DMS79 treated with DMSO at 0.1 percent for 48 hours (cell line): ENCODE measurements at regions not wholly inside any gene's neighbourhood (a gene's known extent, or its start where the extent isn't known, plus 50 kb on each side); places are given as distances from the start of the nearest gene placed in this dataset.
"Not testable (repeated sequence)": the region's sequence is repeated elsewhere in the genome, so short reads cannot be mapped to it uniquely, and the experiment has no call there.

ENCODE experiments used
- DNase-seq: peaks from one replicate; lab custom pipeline; 2025; lab: John Stamatoyannopoulos, UW

- DNase-seq, result peak; percentile 24
Measured at GRCh38 chr21:18716578-18717138, 313.1 kb upstream of the TMPRSS15 start.

GRCh38 chr21:18722193-18722592 is 318.6 kb upstream of the TMPRSS15 start:
- DNase-seq, result no peak

GRCh38 chr21:18723171-18723570 is 319.6 kb upstream of the TMPRSS15 start:
- no peak for DNase-seq

- no peak for DNase-seq
Measured at GRCh38 chr21:18725653-18726052, 322.1 kb upstream of the TMPRSS15 start.

- DNase-seq, result no peak
Measured at GRCh38 chr21:18741954-18742353, 338.4 kb upstream of the TMPRSS15 start.

- no peak for DNase-seq
Measured at GRCh38 chr21:18743531-18743930, 339.9 kb upstream of the TMPRSS15 start.

GRCh38 chr21:18744840-18745239 is 341.3 kb upstream of the TMPRSS15 start:
- no peak for DNase-seq

GRCh38 chr21:18752894-18753293 is 349.3 kb upstream of the TMPRSS15 start:
- not testable (repeated sequence) for DNase-seq

GRCh38 chr21:18756272-18756671 is 352.7 kb upstream of the TMPRSS15 start:
- not testable (repeated sequence) for DNase-seq

- DNase-seq, result no peak
Measured at GRCh38 chr21:18759267-18759666, 355.7 kb upstream of the TMPRSS15 start.

GRCh38 chr21:18759751-18760161 is 356.2 kb upstream of the TMPRSS15 start:
- DNase-seq, result no peak

GRCh38 chr21:18760247-18760646 is 356.7 kb upstream of the TMPRSS15 start:
- no peak for DNase-seq

- no peak for DNase-seq
Measured at GRCh38 chr21:18764720-18765119, 361.1 kb upstream of the TMPRSS15 start.

GRCh38 chr21:18769599-18769998 is 366.0 kb upstream of the TMPRSS15 start:
- no peak for DNase-seq

GRCh38 chr21:18771845-18772380 is 368.3 kb upstream of the TMPRSS15 start:
- no peak for DNase-seq

- no peak for DNase-seq
Measured at GRCh38 chr21:18772404-18772803, 368.8 kb upstream of the TMPRSS15 start.

- no peak for DNase-seq
Measured at GRCh38 chr21:18772897-18773296, 369.3 kb upstream of the TMPRSS15 start.

GRCh38 chr21:18776936-18777335 is 373.4 kb upstream of the TMPRSS15 start:
- DNase-seq, result no peak

GRCh38 chr21:18782721-18783120 is 379.1 kb upstream of the TMPRSS15 start:
- no peak for DNase-seq

- no peak for DNase-seq
Measured at GRCh38 chr21:18801468-18801867, 397.9 kb upstream of the TMPRSS15 start.

GRCh38 chr21:18803624-18804023 is 400.0 kb upstream of the TMPRSS15 start:
- no peak for DNase-seq

- no peak for DNase-seq
Measured at GRCh38 chr21:18810136-18810535, 406.6 kb upstream of the TMPRSS15 start.

GRCh38 chr21:18812308-18812707 is 408.7 kb upstream of the TMPRSS15 start:
- DNase-seq, result no peak

GRCh38 chr21:18819507-18819906 is 415.9 kb upstream of the TMPRSS15 start:
- no peak for DNase-seq
